Fibroblast of peridontal ligament (primary cell): ENCODE measurements at regions not wholly inside any gene's neighbourhood (a gene's known extent, or its start where the extent isn't known, plus 50 kb on each side); places are given as distances from the start of the nearest gene placed in this dataset.

Source experiments
- DNase-seq: peaks from one replicate; pipeline ENCODE4 v3.0.0-alpha.2; 2010; ENCODE audit errors: extremely low read depth

GRCh38 chr3:159169828-159170227 lies 368.0 kb downstream of the MFSD1 start:
- DNase-seq: peak; percentile 79

GRCh38 chr3:159170436-159171003 lies 368.7 kb downstream of the MFSD1 start:
- DNase-seq: peak; percentile 42

GRCh38 chr3:159171333-159171732 lies 369.5 kb downstream of the MFSD1 start:
- no peak for DNase-seq

DNA sequence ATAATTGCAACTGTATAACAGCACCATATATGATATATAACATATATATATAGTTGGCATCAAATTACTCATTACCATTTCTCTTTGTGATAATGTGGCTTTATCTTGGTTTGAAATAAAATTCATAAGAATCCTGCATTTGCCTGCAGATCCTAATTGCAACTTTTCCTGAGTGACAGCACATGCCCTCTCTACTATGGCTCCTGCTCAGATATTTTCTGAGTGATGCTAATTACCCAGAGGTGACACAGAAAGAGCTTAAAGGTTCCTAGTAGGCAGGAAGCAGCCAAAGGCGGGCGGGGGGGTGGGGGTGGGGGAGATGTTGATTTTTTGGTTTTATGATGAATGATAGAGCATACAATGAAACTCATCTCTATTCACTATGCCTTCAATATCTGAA lies 370.6 kb downstream of the MFSD1 start:
- no peak for DNase-seq

- DNase-seq: no peak
These were observed 373.1 kb downstream of the MFSD1 start for GRCh38 chr3:159174715-159175692.

- no peak for DNase-seq
These were observed 376.5 kb downstream of the MFSD1 start for GRCh38 chr3:159178209-159178897.

- DNase-seq: no peak
These were observed 381.1 kb downstream of the MFSD1 start for GRCh38 chr3:159182961-159183360.

DNA sequence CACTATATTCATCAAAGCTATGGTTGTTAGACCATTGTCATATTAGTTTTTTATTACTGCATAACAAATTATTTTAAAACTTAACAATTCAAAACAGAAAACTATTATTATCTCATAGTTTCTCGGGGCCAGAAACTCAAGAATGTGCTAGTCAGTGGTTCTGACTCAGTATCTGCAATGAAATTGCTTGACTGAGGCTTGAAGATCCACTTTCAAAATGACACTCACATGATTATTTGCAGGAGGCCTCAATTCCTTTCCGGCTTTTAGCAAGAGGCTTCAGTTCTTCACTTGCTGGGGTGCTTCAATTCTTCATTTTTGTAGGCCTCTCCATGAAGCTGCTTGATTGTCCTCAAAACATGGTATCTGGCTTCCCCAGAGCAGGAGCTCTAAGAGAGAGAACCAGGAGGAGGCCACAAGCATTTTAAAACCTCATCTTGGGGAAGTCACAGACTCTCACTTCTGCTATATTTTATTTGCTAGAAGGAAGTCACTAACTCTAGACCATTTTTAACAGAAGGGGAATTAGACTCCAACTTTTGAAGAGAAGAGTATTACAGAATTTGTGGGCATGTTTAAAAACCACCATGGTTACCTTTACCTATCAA lies 383.7 kb downstream of the MFSD1 start:
- no peak for DNase-seq

- DNase-seq: no peak
These were observed 384.7 kb downstream of the MFSD1 start for GRCh38 chr3:159186581-159186980.

DNA sequence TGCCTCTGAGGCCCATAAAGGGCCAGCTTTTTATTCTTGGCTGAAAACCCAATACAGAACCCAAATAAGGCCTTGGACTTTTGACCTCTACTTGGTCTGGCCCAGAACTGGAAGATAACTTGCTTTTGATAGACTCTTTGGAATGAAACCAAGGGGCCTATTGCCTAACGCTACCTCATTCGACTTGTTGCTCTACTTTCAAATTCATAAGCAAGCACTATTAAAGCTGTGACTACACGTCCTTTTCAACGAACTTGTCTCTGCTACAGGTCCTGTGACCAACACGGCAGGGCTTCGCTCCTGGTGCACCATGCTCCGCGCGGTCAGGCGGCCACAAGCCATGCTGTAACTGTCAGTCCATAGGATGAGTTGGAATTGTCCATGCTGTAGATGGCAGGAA lies 385.4 kb downstream of the MFSD1 start:
- no peak for DNase-seq

- no peak for DNase-seq
These were observed 385.9 kb downstream of the MFSD1 start for GRCh38 chr3:159187706-159188105.

GRCh38 chr3:159189994-159190669 lies 388.3 kb downstream of the MFSD1 start:
- no peak for DNase-seq

GRCh38 chr3:159191447-159191846 lies 389.6 kb downstream of the MFSD1 start:
- no peak for DNase-seq

- no peak for DNase-seq
These were observed 394.5 kb downstream of the MFSD1 start for GRCh38 chr3:159196359-159196758.

DNA sequence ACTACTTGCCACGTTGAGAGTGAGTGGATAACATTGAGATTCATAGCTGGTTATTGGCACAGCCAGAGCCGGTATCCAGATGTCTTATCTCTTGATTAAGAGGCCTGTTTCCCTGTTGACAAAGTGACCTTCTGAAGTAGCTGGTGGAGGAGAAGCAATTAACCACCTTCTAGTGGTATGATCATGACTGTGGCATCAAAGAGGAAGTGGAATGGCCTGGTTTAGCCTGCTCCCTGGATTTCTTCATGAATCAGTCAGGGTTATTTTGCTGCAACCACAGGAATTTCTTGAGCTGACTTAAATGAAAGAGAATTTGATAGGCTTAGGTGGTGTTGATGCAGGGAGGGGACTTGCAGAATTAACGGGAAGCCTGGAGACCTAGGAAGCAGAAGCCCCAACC lies 398.3 kb downstream of the MFSD1 start:
- DNase-seq: peak; percentile 62

DNA sequence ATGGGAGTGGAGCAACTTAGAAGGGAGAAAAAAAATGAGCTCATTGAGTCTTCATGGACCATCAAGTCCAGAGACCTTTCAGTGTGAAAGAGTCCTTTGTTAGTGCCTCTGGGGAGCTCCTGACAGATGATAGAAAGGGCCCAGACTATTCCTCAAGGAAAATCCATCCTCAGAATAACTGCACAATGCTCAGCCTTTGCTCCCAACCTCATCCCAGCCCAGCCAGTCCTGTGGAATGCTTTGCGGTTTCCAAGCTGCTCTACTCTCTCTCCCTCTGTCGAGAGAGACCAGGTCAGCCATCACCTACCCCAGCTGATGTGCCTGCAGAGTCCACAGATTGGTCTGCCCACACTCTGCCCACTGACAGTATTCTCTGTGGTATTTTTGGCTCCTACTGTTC lies 406.2 kb downstream of the MFSD1 start:
- DNase-seq: no peak

- DNase-seq: no peak
These were observed 407.6 kb downstream of the MFSD1 start for GRCh38 chr3:159209459-159209858.

GRCh38 chr3:159210336-159210735 lies 408.5 kb downstream of the MFSD1 start:
- no peak for DNase-seq

- DNase-seq: no peak
These were observed 414.5 kb downstream of the MFSD1 start for GRCh38 chr3:159216311-159216710.

DNA sequence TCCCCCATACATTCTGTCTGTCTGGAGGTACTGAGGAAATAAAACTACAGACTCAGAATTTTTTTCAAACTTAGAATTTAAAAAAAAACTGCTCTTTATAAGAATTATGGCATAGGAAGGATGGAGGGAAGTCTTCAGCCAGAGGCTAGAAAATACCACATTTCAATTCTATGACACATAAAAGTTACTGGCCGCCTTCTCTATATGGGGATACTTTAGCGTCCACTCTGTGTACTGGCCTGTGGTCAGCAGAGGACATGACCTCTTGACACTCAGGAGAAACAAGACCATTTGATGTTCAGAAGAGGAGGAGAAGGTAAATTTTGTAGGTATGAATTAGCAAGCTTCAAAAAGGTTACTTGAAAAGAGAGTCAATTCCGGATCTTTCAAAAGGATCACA lies 417.4 kb downstream of the MFSD1 start:
- DNase-seq: no peak

DNA sequence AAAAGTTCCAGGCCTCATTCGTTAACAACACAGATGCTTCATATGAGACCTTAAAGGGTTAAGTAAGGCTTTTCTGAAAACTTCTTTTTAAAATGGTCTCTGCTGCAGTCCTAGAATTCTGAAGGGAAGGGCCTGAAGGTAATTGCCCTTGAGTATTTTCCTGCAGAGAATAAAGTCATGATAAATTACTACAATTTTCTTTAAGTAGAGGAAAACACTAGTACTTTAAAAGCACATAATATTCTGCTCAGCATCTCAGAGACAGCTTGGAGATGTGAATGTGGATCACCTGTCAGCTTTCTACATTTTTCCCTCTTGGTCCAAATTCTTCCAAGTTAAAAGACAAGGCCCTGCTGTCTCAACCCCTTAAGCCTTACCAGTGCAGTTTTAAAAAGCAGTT lies 419.5 kb downstream of the MFSD1 start:
- no peak for DNase-seq
